GM19455 (cell line): ENCODE measurements at regions not wholly inside any gene's neighbourhood (a gene's known extent, or its start where the extent isn't known, plus 50 kb on each side); places are given as distances from the start of the nearest gene placed in this dataset.
A peak's percentile ranks its signal among the peaks of the same experiment; 100 is the strongest.

Experiments used
- ATAC-seq: cut with Tn5 transposase; IDR thresholded peaks from one replicate; pipeline ENCODE4 v1.9.1; 2021; ENCODE audit not compliant: unreplicated experiment

DNA sequence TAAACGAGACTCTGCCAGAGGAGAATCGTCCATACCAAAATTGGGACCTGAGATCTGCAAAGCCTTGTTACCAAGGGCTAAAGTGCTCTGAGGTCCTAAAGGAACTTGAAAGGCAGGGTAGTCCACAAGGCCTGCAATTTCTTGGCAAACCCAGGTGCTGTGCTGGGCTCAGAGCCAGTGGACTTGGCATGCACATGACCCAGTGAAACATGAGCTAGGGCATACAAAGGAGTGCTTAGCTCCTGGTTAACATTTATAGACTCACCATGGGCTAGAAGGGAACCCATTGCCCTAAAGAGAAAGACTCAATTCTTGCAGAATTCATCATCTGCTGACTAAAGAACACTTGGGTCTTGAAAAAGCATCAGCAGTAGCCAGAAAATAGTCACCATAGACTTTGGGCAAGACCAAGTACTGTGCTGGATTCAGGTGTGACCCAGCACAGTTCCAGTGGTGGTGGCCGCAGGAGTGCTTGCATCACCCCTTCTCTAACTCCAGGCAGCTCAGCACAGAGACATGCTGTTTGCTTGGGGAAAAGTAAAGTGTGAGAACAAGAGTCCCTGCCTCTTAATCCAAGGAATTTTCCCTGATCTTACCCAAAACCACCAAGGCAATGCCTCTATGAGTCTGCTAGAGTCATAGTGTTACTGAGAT is 1069.4 kb upstream of the ADGRL2 start:
- ATAC-seq, result no peak

DNA sequence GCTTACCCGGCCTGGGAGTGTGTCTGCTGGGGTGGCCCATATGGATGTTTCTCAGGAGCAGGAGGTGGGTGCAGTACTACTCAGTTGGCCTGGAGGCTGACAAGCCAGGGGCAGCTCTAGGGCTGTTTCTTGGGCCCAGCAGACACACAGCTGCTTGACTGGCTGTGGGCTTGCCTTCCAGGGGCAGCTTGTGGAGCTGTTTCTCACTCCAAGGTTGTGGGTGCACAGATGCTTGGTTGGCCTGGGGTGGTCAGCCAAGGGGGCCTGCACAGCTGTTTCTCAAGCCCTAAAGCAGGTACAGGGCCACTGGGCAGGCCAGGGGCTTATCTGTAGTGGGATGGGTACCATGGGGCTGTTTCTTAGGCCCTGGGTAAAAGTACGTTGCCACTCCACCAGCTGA is 1078.1 kb upstream of the ADGRL2 start:
- ATAC-seq, result no peak

DNA sequence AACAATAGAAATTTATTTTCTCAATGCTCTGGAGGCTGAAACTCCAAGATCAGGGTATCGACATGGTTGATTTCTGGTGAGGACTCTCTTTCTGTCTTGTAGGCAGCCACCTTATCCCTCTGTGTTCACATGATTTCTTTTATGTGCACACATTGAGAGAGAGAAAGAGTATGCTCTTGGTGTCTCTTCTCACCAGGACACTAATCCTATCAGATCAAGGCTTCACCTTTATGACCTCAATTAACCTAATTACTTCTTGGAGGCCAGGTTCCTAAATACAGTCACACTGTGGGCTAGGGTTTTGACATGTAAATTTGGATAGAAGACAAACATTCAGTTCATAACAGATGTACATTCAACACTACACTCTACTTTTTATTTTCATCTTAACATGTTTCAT is 1094.2 kb upstream of the ADGRL2 start:
- no peak for ATAC-seq

DNA sequence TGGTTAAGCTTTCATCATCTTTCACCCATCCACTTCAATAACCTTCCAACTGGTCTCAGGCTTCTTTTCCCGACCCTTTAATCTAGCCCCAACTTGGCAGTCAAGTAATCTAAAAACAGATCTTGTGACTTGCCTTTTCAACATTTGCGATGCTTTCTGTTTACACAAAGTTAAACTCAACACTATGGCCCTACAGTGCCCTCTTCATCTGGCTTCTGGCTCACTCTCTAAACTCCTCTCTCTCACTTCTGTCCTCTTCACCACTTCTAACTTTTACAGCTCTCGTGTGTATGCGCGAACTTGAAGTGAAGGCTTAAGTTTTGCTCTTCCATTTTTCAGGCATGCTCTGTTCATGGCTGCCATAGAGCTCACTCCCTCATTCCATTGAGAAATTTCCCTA is 1122.3 kb upstream of the ADGRL2 start:
- no peak for ATAC-seq

DNA sequence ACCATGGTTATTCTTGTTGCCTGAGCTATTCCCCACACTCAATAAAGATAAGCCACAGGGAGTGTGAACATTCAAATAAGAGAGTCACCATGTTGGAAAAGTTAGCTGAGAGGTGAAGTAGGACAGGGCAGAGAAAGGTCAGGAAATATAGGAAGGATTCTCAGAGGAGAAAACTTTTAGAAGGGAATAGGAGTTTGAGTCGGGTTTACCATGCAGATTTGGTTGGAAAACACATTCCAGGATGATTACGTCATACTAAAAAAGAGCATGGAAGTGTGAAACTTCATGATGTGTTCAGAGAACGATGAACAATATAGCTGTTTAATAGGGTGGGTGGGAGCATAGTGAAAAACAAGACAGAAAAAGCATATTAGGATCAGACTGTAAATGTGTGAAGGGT is 1125.3 kb upstream of the ADGRL2 start:
- ATAC-seq, result no peak

DNA sequence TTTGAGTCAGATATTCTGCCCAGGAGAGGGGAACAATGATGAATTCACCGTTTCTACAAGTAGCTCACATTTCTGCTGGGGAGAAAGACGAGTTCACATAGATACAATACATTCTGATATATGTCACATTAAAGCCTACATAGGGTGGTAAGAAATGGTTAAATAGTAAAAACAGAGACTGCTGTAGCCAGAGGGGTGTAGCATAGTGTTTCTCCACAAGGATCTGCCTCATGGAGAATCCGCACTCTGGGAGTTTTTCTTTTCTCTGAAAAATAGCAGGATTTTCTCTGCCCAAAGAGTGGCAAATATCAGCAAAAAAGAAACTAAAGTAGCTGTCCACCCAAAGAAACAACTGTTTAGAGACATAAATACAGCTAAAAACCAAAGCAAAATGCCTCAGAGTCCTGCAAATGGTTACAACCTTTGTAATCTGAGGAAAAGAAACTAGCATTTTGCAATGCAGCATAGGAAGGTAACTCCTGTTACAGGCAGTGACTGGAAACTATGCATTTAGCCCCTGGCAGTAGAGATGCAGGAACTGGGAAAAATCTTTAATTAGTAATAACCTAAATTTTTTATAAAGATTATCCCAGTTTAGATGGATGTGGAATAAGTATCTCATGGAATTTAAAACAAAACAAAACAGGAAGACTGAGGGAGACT is 1126.7 kb upstream of the ADGRL2 start:
- no peak for ATAC-seq

DNA sequence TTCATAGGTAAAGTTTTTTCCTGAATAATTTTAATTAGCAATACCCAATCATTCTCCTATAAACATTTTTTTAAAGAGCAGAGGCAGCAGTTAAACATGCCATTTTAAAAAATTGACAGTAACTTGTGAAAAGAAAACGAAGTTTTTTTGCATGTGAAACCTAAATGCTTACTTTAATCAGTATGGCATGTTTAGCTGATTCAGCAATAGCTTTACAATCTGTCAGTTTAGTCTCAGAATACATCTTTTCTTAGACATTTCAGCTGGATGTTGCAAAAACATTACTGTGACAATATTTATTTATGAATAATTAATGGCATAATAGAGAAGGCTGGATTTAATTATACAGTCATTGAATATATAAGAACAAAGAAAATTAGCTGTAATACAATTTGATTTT is 1132.4 kb upstream of the ADGRL2 start:
- no peak for ATAC-seq

DNA sequence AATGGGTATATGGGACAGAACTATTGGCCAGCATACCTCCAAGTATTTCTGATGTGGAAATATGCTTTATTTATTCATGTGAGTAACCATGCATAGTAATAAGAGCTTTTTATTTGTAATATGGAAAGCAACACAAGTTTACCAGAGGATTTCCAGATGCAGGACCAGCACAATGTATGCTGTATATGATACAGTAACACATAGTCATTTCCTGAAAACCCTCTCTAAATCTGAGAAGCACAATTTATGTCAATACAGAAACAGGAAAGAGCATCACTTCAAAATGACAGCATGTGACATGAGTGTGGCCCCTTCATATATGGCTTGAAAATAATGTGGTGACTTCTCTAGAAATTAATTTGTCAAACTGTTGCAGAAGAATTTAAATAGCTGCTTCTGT is 1134.7 kb upstream of the ADGRL2 start:
- no peak for ATAC-seq

DNA sequence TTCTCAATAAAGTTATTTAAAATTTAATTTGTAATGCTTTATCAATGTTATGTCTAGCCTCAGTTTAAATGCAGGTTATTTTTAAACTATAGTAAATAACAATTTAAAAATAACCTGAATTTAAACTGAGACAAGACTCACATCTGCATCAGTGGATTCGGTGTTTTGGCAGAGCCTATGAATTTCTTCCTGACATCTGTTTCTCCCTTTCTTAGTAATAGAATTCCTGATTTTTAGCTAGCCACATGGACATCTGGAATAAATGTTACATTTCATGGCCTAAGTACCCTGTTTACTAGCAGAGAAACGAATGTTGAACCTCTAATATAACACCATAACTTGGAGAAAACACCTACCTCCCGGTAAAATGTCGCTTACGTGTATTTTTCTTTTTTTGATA is 1141.6 kb upstream of the ADGRL2 start:
- no peak for ATAC-seq

DNA sequence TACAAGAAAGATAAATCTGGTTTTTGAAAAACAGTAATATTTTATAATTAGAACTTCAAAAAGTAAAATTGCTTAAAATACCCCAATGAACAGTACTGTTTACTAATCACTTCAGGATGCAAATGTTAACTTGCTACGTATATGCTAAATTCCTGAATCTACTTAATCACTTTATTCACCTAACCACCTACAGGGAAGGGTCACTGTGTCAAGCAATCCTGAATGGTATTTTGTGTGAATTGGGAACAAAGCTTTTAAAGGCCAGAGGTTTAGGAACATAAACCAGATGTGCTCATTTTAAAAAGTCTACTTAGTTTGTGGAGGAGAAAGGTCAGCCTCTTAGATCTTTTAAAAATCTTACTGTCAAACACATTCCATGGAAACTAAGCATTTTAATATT is 1143.0 kb upstream of the ADGRL2 start:
- ATAC-seq, result no peak

DNA sequence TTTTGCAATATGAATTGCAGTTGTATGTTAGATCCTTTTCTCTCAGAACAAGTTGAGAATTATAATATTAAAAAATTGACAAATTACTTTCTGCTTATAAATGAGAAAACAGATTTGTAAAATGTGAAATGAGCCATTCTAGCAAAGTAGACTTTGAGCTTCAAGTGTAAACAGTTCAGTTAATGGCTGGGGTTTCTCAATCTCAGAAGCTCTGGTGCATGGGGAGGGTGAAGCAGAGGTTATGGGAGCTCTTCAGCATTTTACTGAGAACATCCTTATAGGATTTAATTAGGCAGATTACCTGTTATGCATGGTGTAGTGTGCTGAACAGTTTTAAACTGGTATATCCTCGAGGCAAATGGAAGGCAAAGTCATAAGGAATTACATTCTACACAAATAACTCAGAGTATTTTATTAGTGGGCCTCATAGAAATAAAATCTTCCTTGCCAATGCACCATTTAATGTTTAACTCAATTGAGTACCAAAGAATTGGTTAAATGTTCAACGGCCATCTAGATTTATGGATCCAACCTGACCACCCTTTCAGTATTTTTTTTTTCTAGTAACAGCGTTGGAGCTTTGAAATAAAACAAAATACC is 1143.6 kb upstream of the ADGRL2 start:
- ATAC-seq, result no peak

DNA sequence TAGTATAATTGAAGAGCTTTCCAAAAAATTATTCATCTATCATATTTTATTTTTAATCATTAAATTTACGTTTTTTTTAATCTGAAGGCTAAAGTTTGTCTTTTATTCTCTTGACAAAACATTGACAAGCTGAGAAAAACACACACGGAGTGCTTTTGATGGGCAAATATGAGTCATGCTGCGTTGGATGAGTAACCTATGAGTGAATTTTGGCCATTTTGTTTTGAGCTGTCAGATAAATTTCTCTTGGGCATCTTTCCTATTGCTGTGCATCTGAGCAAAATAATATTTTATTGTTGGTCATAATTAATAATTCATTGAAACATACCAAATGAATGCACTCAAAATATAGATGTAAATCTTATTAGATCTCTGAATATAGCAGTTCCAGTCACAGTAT is 1144.1 kb upstream of the ADGRL2 start:
- no peak for ATAC-seq

DNA sequence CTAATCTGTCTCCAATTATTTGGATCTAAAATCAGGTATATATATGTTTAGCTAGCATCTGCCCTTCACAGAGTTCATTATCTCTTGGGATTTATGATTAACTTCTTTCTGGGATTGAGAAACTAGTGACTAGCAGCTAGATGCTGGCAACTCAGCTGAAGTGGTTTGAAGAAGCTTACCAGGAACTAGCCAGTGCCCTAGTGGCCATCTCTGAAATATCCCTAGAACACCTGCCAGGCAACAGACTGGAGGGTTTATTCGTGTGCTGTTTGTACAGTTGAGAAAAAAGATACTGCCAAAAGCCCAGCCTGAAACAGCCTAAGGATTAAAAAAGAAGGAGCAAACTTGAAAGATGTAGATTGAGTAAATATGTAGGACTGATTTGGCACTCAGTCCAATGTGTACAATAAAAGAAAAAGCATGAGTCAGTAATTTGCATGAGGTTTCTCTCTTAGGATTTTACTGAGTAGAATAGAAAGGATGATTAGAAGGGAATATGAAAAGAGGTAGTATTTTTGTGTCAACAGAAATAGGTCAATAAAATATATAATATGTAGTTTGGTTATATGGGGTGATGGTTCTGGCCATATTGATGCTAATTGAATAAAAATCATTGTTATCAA is 1144.6 kb upstream of the ADGRL2 start:
- ATAC-seq, result no peak

DNA sequence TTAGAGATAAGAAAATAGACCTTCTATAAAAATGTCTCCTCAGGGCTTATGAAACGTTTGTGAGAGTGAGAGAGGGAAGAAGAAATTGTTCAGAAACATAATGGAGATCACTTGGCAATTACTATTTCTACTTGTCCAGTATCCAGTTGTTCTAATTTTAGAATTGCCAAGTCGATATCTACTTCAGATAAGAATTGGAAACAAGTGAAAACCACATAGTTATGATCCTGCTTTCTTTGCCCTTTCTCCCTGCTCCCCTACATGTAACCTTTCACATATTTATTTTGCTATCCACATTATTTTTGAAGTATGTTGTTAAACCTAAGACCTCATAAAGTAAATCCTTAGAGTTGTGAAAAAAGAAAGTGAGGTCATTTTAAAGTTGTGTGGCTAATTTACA is 1154.7 kb upstream of the ADGRL2 start:
- ATAC-seq, result no peak

DNA sequence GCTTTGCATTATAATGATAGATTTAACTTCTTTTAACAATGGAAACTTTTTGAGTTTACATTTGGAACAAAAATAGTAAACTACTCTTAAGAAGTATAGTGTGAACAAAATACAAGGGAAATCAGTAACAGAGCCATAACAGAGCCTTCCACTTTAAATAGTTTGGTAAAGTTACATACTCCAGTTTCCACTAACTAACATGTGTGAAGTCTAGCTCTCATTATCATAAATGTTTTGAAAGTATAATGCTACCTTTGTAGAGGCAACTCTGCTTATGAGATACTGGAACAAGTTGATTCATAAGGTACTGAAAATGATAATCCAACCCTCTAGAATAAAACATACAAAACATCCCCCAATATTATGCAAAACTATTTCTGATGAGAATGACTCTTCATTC is 1155.1 kb upstream of the ADGRL2 start:
- no peak for ATAC-seq

DNA sequence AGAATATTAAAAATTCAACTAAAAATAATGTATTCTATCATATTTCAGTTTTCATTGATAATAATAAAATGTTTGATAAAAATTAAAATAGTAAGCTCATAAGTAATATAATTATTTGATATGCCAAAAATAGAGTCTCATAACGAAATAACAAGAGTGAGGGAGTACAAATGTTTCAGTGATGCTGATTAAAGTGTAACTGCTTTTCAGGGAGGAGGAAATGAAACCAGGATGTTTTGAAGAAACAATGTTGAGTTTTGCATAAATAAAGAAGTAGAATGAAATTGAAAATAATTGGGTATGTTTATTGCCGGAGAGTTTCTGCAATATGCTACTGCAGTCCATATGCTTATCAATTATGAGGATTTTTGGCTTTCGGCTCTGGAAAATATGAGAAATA is 1159.8 kb upstream of the ADGRL2 start:
- no peak for ATAC-seq

DNA sequence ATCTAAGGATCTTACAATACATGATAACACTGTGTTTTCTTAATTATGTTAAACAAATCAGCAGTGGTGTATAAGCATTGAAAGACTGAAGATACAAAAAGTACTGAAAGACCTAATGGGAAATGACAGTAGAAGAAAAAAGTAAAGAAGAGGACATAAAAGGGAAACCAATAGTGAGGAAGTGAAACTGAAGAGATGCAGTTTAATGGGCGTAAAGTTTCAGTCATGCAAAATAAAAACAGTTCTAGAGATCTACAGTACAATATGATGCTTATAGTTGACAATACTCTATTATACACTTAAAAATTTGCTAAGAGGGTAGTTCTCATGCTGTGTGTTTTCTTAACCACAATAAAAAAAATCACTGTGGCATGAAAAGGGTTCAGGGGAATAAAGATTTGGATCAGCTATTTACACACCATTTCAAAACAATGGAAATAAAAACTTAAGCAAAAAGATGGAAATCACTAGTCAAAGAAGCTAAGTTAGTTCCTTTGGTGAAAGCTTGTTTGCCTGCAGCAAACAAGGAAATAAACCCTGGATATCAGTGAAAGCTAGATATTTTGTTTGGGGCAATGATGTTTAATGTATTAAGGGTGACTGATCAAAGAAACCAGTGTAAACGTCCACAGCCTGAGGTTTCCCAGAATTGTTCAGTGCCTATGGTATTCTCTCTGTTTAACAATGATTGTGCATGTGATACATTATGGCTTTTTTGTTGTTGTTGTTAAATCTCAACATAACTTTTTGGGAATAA is 1160.8 kb upstream of the ADGRL2 start:
- ATAC-seq, result peak; percentile 90

DNA sequence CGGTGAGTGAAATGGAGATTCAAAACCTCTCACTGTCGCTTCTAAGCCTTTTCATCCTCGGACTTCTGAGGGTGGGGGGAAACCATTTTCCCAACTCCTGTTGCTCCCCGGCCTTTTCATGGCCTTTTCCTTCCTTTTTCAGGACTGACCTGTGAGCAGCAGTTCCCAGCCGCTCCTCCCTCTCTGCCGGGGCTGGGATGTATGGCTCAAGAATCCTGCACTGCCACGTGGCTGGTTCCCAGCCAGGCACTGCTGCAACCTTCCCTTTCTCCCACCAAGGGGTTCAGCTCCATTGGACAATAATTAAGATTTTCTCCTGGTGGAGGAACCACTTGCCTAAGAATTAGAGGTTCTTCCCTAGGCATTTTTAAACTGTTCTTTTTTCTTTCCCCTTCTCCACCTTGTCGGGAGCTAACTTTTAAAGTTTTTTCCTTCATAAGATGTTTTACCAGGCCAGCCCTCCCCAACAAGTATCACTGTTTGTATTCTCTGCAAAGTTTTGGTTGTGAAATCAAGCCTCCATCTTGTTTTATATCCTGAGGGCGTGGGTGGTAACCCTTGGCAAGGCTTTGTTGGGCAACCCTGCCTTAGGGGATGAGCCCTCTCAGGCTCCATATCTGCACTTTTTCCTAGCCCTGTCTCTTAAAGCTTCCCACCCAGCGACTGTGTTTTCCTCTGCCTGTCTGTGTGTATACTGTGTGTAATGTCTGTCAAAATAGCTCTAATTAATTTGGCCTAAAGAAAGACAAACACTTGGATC is 1166.6 kb upstream of the ADGRL2 start:
- ATAC-seq, result no peak

DNA sequence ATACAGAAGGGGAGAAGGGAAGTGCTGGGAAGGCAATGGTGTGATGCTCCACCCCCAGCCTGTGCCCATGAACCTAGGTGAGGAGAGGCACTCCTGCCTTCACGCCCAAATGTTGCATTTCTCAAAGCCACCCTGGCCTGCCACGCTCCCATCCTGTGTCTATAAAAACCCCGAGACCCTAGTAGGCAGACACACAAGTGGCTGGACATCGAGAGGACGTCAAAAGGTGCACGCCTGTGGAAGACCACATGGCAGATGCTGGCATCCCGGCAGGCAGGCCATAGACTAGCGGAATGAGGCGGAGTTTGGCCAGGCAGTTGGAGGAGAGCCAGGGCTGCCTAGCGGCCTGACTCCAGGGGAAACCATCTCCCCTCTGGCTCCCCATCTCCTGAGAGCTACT is 1168.5 kb upstream of the ADGRL2 start:
- ATAC-seq, result no peak

DNA sequence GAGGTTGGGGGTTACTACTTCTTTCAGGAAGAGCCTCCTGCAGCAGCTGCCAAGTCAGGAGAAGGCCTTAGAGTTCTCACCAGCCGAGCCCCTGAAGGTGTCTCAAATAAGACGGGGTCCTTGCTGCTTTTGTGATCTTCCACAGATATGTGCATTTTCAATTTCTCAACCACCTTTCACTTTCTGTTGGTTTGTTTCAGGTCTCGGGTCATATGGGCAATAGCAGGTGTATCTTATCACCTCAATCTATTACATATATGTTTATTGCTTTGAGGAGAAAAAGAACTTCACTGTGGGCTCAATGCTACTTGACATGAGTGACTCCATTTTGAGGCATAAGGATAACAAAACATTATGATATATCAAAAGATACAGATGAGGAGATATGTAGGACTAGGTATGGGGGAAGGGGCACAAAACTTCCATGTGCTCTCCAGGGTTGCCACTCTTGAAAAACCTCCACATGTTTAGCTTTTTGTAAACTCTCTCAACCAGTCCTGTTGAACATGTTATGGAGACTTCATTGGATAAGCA is 1171.4 kb upstream of the ADGRL2 start:
- no peak for ATAC-seq

DNA sequence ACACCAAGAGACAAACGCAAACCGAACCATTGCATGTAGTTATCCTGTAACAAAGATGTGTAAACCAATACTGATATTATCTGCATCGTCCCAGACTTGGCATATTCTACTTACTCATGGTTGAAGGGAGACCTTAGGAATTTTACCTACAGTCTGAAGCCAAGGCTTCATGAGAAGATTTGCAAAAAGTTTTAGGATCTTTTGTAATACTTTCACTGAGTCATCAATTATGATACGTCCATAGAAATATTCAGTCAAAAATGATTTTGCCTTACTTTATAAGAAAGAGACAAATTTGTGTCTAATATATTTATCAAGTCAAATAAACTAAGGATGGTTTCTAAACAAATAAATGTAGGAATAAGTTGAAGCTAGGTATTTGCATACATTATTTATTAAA is 1176.1 kb upstream of the ADGRL2 start:
- ATAC-seq, result no peak
